Omental fat pad (tissue), 3 donors: ENCODE measurements at regions not wholly inside any gene's neighbourhood (a gene's known extent, or its start where the extent isn't known, plus 50 kb on each side); places are given as distances from the start of the nearest gene placed in this dataset.

Source experiments
- ATAC-seq: fragments of 150-250 bp; one replicate; pipeline ENCODE4 v1.9.1; 2016; ENCODE audit warnings: mild to moderate bottlenecking, moderate library complexity; ENCODE audit not compliant: low FRiP score
- DNase-seq: peaks from one replicate; pipeline ENCODE4 v3.0.0-alpha.2; 2019; ENCODE audit warnings: low spot score
- CTCF ChIP-seq, 3 donors: fragments of 450-650 bp; IDR thresholded peaks; one replicate each; pipeline ENCODE4 v1.5.1; 2016 to 2017; ENCODE audit warnings: antibody characterized with exemption in 3 of 3, mild to moderate bottlenecking in 3 of 3, moderate library complexity in 2 of 3

GRCh38 chr7:84848219-84848973 lies 338.5 kb downstream of the SEMA3D start:
- TF ChIP-seq CTCF (IDR thresholded peaks at IDR 0.05): no peak
- no peak for ATAC-seq
- DNase-seq: no peak

DNA sequence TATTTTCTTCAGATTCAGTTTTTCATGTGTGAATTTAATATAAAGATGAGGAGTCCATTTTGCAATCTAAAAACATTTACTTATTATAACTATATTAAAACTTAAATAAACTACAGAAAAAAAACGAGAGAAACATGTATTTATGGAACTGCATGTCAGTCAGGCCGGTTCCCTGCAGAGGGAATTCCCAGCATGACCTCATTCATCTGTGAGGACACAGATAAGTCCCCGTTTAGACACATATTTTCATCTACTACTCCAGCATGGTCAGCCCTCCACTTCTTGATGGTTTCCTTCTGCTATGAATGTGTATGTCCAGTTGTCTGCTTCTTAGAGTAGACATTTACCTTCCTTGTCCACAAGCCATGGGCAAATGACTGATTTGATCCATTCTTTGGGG lies 339.1 kb downstream of the SEMA3D start:
- DNase-seq (no peak), ATAC-seq (no peak)
- TF ChIP-seq CTCF (IDR thresholded peaks at IDR 0.05): no peak

GRCh38 chr7:84847038-84847437 lies 339.8 kb downstream of the SEMA3D start:
- TF ChIP-seq CTCF (IDR thresholded peaks at IDR 0.05): no peak
- no peak for ATAC-seq
- no peak for DNase-seq

DNA sequence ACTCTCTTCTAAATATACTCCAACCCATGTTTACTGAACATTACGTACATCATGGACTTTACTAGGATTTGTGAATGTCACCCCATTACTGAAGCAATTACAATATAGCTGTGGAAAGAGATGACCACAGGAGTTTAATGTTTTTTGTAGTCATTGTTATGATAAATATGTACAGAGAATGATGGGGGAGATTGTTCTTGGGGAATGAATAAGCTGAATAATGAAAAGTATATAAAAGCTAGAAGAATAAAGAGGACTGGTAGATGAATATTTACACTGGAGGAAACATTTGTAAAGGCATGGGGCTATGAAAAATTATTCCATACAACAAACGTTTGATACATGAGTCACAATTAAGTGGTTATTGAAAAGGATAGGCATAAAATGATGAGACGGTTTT lies 340.9 kb downstream of the SEMA3D start:
- no peak for TF ChIP-seq CTCF (IDR thresholded peaks at IDR 0.05)
- ATAC-seq (no peak), DNase-seq (no peak)

DNA sequence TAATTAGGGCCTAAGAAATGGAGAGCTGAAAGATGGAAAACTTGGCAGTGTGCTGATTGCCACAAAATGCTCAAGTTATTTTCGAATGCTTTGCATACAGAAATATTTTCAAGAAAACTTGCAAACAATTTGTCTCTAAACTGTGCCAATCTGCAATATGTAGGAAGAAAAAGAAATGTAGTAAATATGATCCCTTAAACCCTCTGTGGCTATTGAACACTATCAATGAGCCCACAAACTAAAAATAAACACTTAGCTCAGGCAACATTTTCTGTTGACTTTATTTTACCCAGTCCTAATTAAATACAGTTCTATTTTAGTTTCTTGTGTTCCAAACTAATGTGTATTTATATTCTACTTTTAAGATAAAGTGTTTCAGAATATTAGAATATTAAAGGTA lies 342.1 kb downstream of the SEMA3D start:
- no peak for DNase-seq
- TF ChIP-seq CTCF (IDR thresholded peaks at IDR 0.05): no peak
- ATAC-seq: no peak

DNA sequence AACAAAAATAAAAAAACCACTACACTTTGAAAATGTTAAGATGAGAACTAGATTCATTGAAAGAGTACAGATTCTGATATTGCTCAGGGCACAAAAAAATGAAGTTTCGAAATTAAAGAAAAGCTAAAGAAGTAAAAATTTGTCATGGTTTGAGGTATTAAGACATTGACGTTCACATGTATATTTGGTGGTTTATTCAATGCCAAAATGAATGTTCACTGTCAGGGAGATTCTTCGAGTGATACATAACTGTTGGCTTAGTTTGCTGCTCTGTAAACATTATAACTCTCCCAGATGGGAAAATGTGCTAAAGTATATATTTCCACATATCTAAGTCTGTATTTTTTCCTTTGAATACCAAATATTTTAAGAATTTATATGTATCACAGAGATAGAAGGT lies 345.0 kb downstream of the SEMA3D start:
- ATAC-seq: no peak

More for the DNA sequence above, 345.0 kb downstream of the SEMA3D start:
- no peak for DNase-seq
- no peak for TF ChIP-seq CTCF (IDR thresholded peaks at IDR 0.05)
